ENCODE measurements at regions not wholly inside any gene's neighbourhood (a gene's known extent, or its start where the extent isn't known, plus 50 kb on each side); places are given as distances from the start of the nearest gene placed in this dataset.

- TF ChIP-seq CTCF (IDR thresholded peaks at IDR 0.05 in 2 of 3, conservative IDR thresholded peaks at IDR 0.05 in 1 of 3; ENCODE audit: borderline replicate concordance in 1 of 3, insufficient read depth in 1 of 3, low read depth in 2 of 3, low read length in 2 of 3): no peak
- no peak for TF ChIP-seq ELF1 (IDR thresholded peaks at IDR 0.05; ENCODE audit: borderline replicate concordance, low read depth)
- no peak for TF ChIP-seq FOSL1 (IDR thresholded peaks at IDR 0.05; ENCODE audit: low read depth)
- TF ChIP-seq JUND (IDR thresholded peaks at IDR 0.05): no peak
- no peak for TF ChIP-seq SRF (IDR thresholded peaks at IDR 0.05; ENCODE audit: low read depth)
- no peak for TF ChIP-seq RAD21 (IDR thresholded peaks at IDR 0.05; ENCODE audit: low read depth)
- no peak for TF ChIP-seq ZBTB33 (IDR thresholded peaks at IDR 0.05; ENCODE audit: extremely low read depth, insufficient replicate concordance, low read length)
Measured at GRCh38 chr18:6606411-6607085, 123.0 kb upstream of the ARHGAP28 start (continued).

- Histone ChIP-seq H3K4me3 (replicated peaks in 1 of 2; ENCODE audit: low read depth in 1 of 2, low read length in 2 of 2) (no peak overlapping the region), H3K9me2 (ENCODE audit: insufficient read depth) (no peaks in the 10 kb centered on the region), H3K4me2 (ENCODE audit: low read length) (no peak overlapping the region), H4K20me1 (ENCODE audit: insufficient read depth) (no peaks in the 10 kb centered on the region), H3K9me3 (ENCODE audit: control insufficient read depth in 1 of 2, insufficient read depth in 1 of 2, low read depth in 1 of 2, low read length in 2 of 2) (peaks cover 8 to 29% of the 10 kb centered on the region in 2 experiments; a peak in 2 of 4 replicates), H3K79me2 (ENCODE audit: insufficient read depth, low read length) (no peaks in the 10 kb centered on the region), H2AFZ (ENCODE audit: low read depth, low read length, poor library complexity, severe bottlenecking) (no peak overlapping the region), H3K27ac (ENCODE audit: low read depth, low read length) (no peak overlapping the region), H3K27me3 (ENCODE audit: insufficient read depth, low read length) (no peaks in the 10 kb centered on the region), H3K9ac (ENCODE audit: low read length) (no peak overlapping the region), H3K4me1 (ENCODE audit: control insufficient read depth in 1 of 2, insufficient read depth in 2 of 2, low read length in 2 of 2) (no peaks in the 10 kb centered on the region), H3K36me3 (ENCODE audit: control insufficient read depth in 1 of 2, insufficient read depth in 2 of 2, low read length in 2 of 2) (no peaks in the 10 kb centered on the region)
- intact Hi-C loops (cut with micrococcal nuclease): no loop called here
- ChIA-PET RAD21 (ENCODE audit: low non-redundant PET in 1 of 2, low total read pairs in 2 of 2, uncharacterized antibody in 2 of 2, unreplicated experiment in 2 of 2) (no interaction called here), CTCF (no interaction called here), POLR2A (no interaction called here)
- ATAC-seq: no peak
- TF ChIP-seq MAX (IDR thresholded peaks at IDR 0.05) (no peak), SP1 (IDR thresholded peaks at IDR 0.05; ENCODE audit: low read depth) (no peak), ZNF274 (IDR thresholded peaks at IDR 0.05; ENCODE audit: low read depth, low read length) (no peak), CBX3 (IDR thresholded peaks at IDR 0.05; ENCODE audit: low read depth) (no peak), POLR2A (IDR thresholded peaks at IDR 0.05; ENCODE audit: borderline replicate concordance, extremely low read depth, insufficient read depth, insufficient read length) (no peak), RAD21 (IDR thresholded peaks at IDR 0.05; ENCODE audit: low read depth) (no peak), ZBTB33 (IDR thresholded peaks at IDR 0.05; ENCODE audit: extremely low read depth, insufficient replicate concordance, low read length) (no peak), FOSL1 (IDR thresholded peaks at IDR 0.05; ENCODE audit: low read depth) (no peak), POLR2AphosphoS5 (IDR thresholded peaks at IDR 0.05; ENCODE audit: low read depth, low read length) (no peak), EGR1 (IDR thresholded peaks at IDR 0.05; ENCODE audit: low read depth) (no peak), ELF1 (IDR thresholded peaks at IDR 0.05; ENCODE audit: borderline replicate concordance, low read depth) (no peak)
- BruUV-seq (replicated peaks): no TSS peak
- no peak for DNase-seq (ENCODE audit: low read depth, low spot score)
Measured at GRCh38 chr18:6607343-6607742, 122.2 kb upstream of the ARHGAP28 start.
